B cell (primary cell): ENCODE measurements at regions not wholly inside any gene's neighbourhood (a gene's known extent, or its start where the extent isn't known, plus 50 kb on each side); places are given as distances from the start of the nearest gene placed in this dataset.

Source experiments
- EZH2 ChIP-seq: IDR thresholded peaks from 2 replicates; pipeline ENCODE4 v1.6.1; 2012; ENCODE audit warnings: borderline replicate concordance, low read depth, mild to moderate bottlenecking, moderate library complexity, low read length; ENCODE audit not compliant: insufficient read depth, poor library complexity, severe bottlenecking
- TF ChIP-seq, protein P1 (sequence below): fragments of 200-600 bp; IDR thresholded peaks from one replicate; pipeline ENCODE4 v1.8.0; 2022; ENCODE audit warnings: antibody characterized with exemption, mild to moderate bottlenecking

DNA sequence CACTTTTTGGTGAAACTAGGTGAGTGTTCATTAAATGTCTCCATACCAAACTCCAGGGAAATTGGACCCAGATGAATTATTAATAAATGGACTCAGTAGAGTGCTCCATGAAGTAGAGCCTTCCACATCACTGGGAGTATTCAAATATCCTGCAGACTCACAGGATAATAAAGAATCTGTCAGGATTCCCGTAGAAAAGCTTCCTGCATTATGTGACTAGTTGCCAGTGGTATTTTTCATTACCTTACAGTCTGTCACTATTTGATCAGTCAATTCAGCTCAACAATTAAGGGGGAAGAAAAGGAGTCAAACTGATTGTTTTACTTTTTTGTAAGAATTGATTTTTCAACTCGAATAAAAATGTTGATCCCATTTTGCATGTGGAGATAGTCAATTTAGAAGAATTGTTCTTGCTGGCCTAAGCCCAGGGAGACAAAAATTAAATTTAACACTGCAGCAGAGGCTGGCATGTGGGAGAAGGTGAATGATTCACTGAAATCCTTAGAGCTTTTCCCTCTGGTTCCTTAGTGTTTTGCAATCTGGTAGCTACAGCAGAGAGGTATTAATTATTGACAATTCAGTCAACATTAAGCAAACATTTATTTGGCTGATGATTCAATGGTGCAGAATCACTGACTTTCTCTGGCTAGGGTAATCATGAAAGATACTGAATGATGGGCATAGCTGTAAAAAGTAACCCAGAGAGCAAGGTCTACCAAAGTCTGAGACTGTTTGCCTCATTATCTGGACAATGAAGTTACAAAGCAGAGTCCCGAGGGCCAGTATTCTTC is 442.4 kb downstream of the CD83 start:
- TF ChIP-seq, protein P1, sequence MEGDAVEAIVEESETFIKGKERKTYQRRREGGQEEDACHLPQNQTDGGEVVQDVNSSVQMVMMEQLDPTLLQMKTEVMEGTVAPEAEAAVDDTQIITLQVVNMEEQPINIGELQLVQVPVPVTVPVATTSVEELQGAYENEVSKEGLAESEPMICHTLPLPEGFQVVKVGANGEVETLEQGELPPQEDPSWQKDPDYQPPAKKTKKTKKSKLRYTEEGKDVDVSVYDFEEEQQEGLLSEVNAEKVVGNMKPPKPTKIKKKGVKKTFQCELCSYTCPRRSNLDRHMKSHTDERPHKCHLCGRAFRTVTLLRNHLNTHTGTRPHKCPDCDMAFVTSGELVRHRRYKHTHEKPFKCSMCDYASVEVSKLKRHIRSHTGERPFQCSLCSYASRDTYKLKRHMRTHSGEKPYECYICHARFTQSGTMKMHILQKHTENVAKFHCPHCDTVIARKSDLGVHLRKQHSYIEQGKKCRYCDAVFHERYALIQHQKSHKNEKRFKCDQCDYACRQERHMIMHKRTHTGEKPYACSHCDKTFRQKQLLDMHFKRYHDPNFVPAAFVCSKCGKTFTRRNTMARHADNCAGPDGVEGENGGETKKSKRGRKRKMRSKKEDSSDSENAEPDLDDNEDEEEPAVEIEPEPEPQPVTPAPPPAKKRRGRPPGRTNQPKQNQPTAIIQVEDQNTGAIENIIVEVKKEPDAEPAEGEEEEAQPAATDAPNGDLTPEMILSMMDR: no peak
- TF ChIP-seq EZH2: no peak
